ENCODE measurements at regions not wholly inside any gene's neighbourhood (a gene's known extent, or its start where the extent isn't known, plus 50 kb on each side); places are given as distances from the start of the nearest gene placed in this dataset.
"Not testable (repeated sequence)": the region's sequence is repeated elsewhere in the genome, so short reads cannot be mapped to it uniquely, and the experiment has no call there.

DNA sequence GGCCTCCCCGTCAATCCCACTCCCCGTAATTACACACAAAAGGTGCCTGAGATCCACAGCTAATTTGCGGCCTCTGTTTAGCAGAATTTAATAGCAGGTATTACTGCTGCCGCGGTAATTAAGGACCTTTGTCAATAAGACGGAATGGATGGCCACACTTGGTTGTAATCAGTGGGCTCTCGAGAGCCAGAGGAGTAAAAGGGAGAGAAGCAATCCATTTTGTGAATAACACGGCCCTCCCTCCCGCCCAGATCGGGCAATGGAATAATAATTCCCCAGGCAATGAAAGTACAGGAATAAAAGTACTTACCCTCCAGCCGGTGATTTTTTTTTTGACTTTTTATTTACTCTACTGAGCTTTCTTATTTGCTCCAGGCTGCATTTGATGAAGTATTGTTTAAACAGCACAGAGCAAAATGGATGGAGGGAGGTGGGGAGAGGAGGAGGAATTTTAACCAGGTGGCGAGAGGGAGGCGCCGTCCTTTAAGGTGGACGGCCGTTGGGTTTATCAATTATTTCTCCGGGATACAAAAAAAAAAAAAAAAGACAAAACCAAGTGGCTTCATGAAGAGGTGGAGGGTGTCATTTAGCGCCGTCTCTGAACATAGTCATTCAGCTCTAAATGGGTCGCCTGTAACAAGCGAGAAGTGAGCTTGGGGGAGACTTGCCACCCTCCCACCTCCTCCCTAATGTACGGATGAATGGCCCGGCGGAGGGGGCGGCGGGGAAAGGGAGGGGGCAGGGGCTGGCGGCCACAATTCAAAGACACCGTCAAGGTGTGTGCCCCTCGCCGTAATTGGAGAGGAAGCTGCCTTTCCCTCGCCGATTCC is 120.3 kb downstream of the BUB3 start:
- peaks cover 0 to 13% (median 3%) of the 10 kb centered on the region in 3 donors for H3K27me3 ChIP-seq (ENCODE audit: insufficient read depth in 3 of 3, low read length in 2 of 3)
- H3K4me3 ChIP-seq = no peak overlapping the region
- WGBS, 3 donors = 23 to 27% (median 23%) methylated on average over 32 of the region's 32 CpGs
- DNase-seq (no peak), ATAC-seq (no peak)
- H3K4me1 ChIP-seq = no peaks in the 10 kb centered on the region
- TF ChIP-seq, protein P1, sequence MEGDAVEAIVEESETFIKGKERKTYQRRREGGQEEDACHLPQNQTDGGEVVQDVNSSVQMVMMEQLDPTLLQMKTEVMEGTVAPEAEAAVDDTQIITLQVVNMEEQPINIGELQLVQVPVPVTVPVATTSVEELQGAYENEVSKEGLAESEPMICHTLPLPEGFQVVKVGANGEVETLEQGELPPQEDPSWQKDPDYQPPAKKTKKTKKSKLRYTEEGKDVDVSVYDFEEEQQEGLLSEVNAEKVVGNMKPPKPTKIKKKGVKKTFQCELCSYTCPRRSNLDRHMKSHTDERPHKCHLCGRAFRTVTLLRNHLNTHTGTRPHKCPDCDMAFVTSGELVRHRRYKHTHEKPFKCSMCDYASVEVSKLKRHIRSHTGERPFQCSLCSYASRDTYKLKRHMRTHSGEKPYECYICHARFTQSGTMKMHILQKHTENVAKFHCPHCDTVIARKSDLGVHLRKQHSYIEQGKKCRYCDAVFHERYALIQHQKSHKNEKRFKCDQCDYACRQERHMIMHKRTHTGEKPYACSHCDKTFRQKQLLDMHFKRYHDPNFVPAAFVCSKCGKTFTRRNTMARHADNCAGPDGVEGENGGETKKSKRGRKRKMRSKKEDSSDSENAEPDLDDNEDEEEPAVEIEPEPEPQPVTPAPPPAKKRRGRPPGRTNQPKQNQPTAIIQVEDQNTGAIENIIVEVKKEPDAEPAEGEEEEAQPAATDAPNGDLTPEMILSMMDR (IDR thresholded peaks at IDR 0.05) = no peak
- H3K27ac ChIP-seq = no peak overlapping the region
- H3K36me3 ChIP-seq (ENCODE audit: insufficient read depth in 1 of 2, low read depth in 1 of 2) = no peaks in the 10 kb centered on the region
- H3K9me3 ChIP-seq = no peaks in the 10 kb centered on the region
- intact Hi-C loops (cut with DNase I) = no loop called here

DNA sequence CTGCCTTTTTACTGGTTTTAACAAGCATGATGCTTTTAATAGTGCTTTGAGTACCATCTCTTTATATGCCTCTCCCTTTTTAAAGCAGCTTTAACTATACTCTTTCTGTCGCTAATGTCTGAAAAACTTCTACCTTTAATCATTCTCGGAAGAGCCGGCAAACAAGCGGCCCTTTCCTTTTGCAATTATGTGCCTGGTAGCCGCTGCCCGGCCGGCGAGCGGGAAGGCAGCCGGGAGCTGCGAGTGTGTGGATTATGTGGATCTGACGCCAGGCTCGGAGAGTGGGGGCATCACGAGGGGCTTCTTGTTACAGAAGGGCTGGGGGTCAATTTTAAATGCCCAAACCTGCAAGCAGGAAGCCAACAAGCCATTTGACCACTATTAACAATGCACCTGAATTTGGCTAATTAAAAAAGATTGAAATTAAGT is 120.9 kb downstream of the BUB3 start:
- Histone ChIP-seq H3K27me3 (ENCODE audit: insufficient read depth in 3 of 3, low read length in 2 of 3) (peaks cover 0 to 13% (median 3%) of the 10 kb centered on the region in 3 donors), H3K4me1 (no peaks in the 10 kb centered on the region), H3K27ac (no peak overlapping the region), H3K4me3 (no peak overlapping the region), H3K9me3 (no peaks in the 10 kb centered on the region), H3K36me3 (ENCODE audit: insufficient read depth in 1 of 2, low read depth in 1 of 2) (no peaks in the 10 kb centered on the region)
- ATAC-seq = no peak
- whole genome bisulfite sequencing, 3 donors = 9 to 13% (median 11%) methylated on average over 14 of the region's 14 CpGs
- no peak for DNase-seq
- TF ChIP-seq, protein P1 (IDR thresholded peaks at IDR 0.05) = no peak
- intact Hi-C loops (cut with DNase I) = no loop called here

DNA sequence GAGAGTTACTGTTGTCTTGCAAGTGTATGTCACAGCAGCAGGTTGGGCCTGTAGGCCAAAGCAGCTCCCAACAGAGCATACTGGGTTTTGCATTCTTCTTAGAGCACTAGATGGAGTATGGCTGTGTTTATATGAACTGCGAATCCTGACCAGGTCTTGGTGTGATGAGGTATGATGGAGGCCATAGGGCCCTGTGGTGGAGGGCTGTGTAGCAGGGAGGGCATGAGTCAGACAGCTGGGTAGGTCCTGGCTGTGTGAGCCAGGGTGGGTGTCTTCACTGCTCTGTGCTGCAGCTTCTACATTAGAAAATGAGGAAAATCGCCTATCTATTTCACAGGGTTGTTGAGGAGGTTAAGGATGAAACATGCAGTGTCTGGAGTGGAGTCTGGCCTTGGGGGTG is 124.2 kb downstream of the BUB3 start:
- no peaks in the 10 kb centered on the region for H3K4me1 ChIP-seq
- TF ChIP-seq, protein P1 (IDR thresholded peaks at IDR 0.05) = no peak
- 95 to 98% (median 96%) methylated on average over 2 of the region's 2 CpGs for WGBS, 3 donors
- no peaks in the 10 kb centered on the region for H3K9me3 ChIP-seq
- ATAC-seq (no peak), DNase-seq (no peak)
- peaks cover 0 to 13% (median 3%) of the 10 kb centered on the region in 3 donors for H3K27me3 ChIP-seq (ENCODE audit: insufficient read depth in 3 of 3, low read length in 2 of 3)
- intact Hi-C loops (cut with DNase I) = no loop called here
- H3K36me3 ChIP-seq (ENCODE audit: insufficient read depth in 1 of 2, low read depth in 1 of 2) = no peaks in the 10 kb centered on the region
- H3K27ac ChIP-seq = no peak overlapping the region
- H3K4me3 ChIP-seq = no peak overlapping the region

DNA sequence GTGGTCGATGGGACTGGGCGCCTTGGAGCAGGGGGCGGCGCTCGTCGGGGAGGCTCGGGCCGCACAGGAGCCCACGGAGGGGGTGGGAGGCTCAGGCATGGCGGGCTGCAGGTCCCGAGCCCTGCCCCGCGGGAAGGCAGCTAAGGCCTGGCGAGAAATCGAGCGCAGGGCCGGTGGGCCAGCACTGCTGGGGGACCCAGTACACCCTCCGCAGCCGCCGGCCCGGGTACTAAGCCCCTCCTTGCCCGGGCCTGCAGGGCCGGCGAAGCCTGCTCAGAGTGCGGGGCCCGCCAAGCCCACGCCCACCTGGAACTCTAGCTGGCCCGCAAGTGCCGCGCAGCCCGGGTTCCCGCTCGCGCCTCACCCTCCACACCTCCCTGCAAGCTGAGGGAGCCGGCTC is 129.2 kb downstream of the BUB3 start:
- intact Hi-C loops (cut with DNase I); H3K36me3 ChIP-seq (ENCODE audit: insufficient read depth in 1 of 2, low read depth in 1 of 2); ATAC-seq; H3K4me3 ChIP-seq; H3K27ac ChIP-seq; H3K9me3 ChIP-seq; H3K27me3 ChIP-seq (ENCODE audit: insufficient read depth in 3 of 3, low read length in 2 of 3); DNase-seq; H3K4me1 ChIP-seq: not testable (repeated sequence)
- WGBS, 3 donors = 95 to 97% (median 96%) methylated on average over 19 to 34 of the region's 35 CpGs

DNA sequence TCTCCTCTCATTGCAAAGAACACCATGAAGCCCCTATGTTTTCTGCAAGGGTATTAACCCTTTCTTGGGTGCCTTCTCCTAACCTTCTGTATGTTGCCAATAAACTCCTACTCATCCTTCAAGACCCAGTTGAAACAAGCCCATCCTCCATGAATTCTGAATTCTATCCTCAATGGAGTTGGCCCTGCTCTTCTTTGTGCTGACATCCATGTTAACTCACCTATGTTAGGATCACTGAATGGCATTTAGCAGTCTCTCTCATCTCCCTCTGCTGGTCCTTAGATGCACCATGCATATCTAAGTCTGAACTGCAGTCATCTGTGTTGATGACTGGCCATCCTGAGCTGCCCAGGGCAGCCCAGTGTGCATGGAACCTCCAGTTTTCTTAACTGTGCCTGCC is 129.8 kb downstream of the BUB3 start:
- H3K27ac ChIP-seq = no peak overlapping the region
- H3K27me3 ChIP-seq (ENCODE audit: insufficient read depth in 3 of 3, low read length in 2 of 3) = no peaks in the 10 kb centered on the region
- intact Hi-C loops (cut with DNase I) = no loop called here
- no peak for DNase-seq
- H3K9me3 ChIP-seq = no peaks in the 10 kb centered on the region
- ATAC-seq = no peak
- no peak overlapping the region for H3K4me3 ChIP-seq
- no peaks in the 10 kb centered on the region for H3K36me3 ChIP-seq (ENCODE audit: insufficient read depth in 1 of 2, low read depth in 1 of 2)
- H3K4me1 ChIP-seq = no peaks in the 10 kb centered on the region
- TF ChIP-seq, protein P1 (IDR thresholded peaks at IDR 0.05) = no peak
